ENCODE measurements at regions not wholly inside any gene's neighbourhood (a gene's known extent, or its start where the extent isn't known, plus 50 kb on each side); places are given as distances from the start of the nearest gene placed in this dataset.
"Not testable (repeated sequence)": the region's sequence is repeated elsewhere in the genome, so short reads cannot be mapped to it uniquely, and the experiment has no call there.

DNA sequence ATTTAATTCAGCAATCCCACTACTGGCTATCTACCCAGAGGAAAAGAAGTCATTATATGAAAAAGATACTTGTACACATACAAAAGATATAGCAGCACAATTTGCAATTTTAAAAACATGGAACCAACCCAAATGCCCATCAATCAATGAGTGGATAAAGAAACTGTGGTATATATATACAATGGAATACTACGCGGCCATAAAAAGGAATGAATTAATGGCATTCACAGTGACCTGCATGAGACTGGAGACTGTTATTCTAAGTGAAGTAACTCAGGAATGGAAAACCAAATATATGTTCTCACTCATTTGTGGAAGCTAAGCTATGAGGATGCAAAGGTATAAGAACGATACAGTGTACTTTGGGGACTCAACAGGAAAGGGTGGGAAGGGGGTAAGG is 102.8 kb upstream of the KCNMA1 start:
- H3K9ac ChIP-seq (ENCODE audit: low read depth in 1 of 2, low read length in 2 of 2); H3K27me3 ChIP-seq (ENCODE audit: control insufficient read depth in 2 of 2, insufficient read depth in 2 of 2, low read length in 2 of 2); H3K27ac ChIP-seq (ENCODE audit: low read depth in 2 of 2, low read length in 2 of 2); H3K4me1 ChIP-seq (ENCODE audit: control insufficient read depth in 2 of 2, insufficient read depth in 2 of 2, low read length in 2 of 2); H3K4me3 ChIP-seq (ENCODE audit: low read length in 2 of 2); H3K36me3 ChIP-seq (ENCODE audit: control insufficient read depth in 2 of 2, insufficient read depth in 2 of 2, low read length in 2 of 2); H3K9me3 ChIP-seq (ENCODE audit: control insufficient read depth in 2 of 2, low read length in 2 of 2): not testable (repeated sequence)

DNA sequence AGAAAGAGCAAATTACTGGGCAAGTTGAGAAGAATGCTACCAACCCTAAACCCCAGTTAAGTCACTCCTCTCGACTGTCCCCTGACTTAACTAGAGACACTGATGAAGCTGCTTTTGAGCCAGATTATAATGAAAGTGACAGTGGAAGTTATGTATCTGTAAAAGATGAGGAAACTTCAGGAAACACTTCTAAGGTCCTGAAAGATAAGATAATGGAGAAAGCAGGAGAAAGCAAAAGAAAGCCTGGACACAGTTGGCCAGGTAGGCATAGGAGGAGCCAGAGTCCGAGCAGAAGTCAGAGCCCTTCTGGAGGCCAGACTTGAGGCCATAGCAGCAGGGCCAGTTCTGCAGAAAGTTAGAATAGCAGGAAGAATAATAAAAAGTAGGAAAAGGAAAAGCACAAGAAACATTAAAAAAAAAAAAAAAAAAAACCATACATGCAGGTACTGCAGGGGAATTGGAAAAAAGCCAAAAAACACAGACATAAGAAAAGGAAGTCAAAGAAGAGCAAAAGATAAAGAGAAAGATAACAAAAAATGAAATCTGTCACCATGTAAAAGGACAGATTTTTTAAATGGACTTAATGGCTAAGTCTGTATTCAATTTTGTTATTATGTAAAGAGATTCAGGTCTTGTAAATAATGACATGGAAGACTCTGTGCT is 101.0 kb upstream of the KCNMA1 start:
- Histone ChIP-seq H3K9me3 (ENCODE audit: control insufficient read depth in 2 of 2, low read length in 2 of 2) (no peaks in the 10 kb centered on the region), H3K4me1 (ENCODE audit: control insufficient read depth in 2 of 2, insufficient read depth in 2 of 2, low read length in 2 of 2) (no peaks in the 10 kb centered on the region), H3K4me3 (ENCODE audit: low read length in 2 of 2) (no peak overlapping the region), H3K27ac (ENCODE audit: low read depth in 2 of 2, low read length in 2 of 2) (no peak overlapping the region), H3K27me3 (ENCODE audit: control insufficient read depth in 2 of 2, insufficient read depth in 2 of 2, low read length in 2 of 2) (no peaks in the 10 kb centered on the region), H3K36me3 (ENCODE audit: control insufficient read depth in 2 of 2, insufficient read depth in 2 of 2, low read length in 2 of 2) (no peaks in the 10 kb centered on the region), H3K9ac (ENCODE audit: low read depth in 1 of 2, low read length in 2 of 2) (no peak overlapping the region)

DNA sequence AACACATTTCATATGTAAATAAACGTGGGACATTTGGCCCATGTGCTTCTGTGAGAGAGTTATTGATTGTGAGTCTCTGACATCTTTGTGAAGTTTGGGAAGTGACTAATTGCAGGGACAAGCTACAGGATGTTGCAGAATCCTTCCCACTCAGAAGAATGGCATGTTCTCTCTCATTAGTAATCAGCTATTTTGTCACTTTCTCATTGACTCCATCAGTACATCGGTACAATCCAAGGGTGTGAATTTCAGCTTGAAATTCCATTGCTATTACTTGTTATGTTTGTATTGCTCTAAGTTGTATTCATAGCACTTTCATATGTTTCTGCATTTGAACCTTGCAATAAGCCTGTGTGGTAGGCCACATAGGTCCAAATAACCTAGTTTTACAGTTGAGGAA is 100.0 kb upstream of the KCNMA1 start:
- no peak overlapping the region for H3K27ac ChIP-seq (ENCODE audit: low read depth in 2 of 2, low read length in 2 of 2)
- no peaks in the 10 kb centered on the region for H3K27me3 ChIP-seq (ENCODE audit: control insufficient read depth in 2 of 2, insufficient read depth in 2 of 2, low read length in 2 of 2)
- H3K9me3 ChIP-seq (ENCODE audit: control insufficient read depth in 2 of 2, low read length in 2 of 2) = no peaks in the 10 kb centered on the region
- H3K4me1 ChIP-seq (ENCODE audit: control insufficient read depth in 2 of 2, insufficient read depth in 2 of 2, low read length in 2 of 2) = no peaks in the 10 kb centered on the region
- no peak overlapping the region for H3K4me3 ChIP-seq (ENCODE audit: low read length in 2 of 2)
- H3K9ac ChIP-seq (ENCODE audit: low read depth in 1 of 2, low read length in 2 of 2) = no peak overlapping the region
- H3K36me3 ChIP-seq (ENCODE audit: control insufficient read depth in 2 of 2, insufficient read depth in 2 of 2, low read length in 2 of 2) = no peaks in the 10 kb centered on the region

DNA sequence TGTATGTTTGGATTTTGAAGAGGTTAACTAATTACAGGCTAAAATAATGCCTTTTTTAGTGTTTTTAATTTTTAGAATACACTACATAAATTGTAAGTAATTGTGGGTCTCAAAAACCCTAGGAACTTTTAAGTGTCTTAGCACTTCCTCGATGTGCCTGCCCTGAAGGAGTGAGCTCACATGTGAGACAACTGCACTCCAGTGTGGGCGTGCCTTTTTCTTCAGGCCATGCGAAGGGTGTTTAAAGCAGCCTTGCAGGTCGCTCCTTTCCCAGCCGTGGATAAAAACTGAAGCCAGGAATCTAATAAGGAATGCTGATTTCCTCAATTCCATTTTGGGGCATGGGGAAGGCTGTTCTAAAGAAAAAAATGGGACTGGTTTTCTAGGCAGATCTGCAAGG is 97.5 kb upstream of the KCNMA1 start:
- not testable (repeated sequence) for H3K9me3 ChIP-seq (ENCODE audit: control insufficient read depth in 2 of 2, low read length in 2 of 2)

DNA sequence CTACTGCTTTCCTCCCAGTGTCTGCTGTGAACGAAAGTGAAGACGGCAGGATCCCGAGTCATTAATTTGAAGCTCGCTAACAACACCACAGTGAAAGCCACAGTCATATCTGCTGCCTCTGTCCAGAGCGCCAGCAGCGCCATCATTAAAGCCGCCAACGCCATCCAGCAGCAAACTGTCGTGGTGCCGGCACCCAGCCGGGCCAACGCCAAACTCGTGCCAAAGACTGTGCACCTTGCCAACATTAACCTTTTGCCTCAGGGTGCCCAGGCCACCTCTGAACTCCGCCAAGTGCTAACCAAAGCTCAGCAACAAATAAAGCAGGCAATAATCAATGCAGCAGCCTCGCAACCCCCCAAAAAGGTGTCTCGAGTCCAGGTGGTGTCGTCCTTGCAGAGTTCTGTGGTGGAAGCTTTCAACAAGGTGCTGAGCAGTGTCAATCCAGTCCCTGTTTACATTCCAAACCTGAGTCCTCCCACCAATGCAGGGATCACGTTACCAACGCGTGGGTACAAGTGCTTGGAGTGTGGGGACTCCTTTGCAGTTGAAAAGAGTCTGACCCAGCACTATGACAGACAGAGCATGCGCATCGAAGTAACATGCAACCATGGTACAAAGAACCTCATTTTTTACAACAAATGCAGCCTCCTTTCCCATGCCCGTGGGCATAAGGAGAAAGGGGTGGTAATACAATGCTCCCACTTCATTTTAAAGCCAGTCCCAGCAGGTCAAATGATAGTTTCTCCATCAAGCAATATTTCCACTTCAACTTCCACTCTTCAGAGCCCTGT is 94.8 kb upstream of the KCNMA1 start:
- H3K9me3 ChIP-seq (ENCODE audit: control insufficient read depth in 2 of 2, low read length in 2 of 2) = no peaks in the 10 kb centered on the region
- no peak overlapping the region for H3K27ac ChIP-seq (ENCODE audit: low read depth in 2 of 2, low read length in 2 of 2)
- H3K4me1 ChIP-seq (ENCODE audit: control insufficient read depth in 2 of 2, insufficient read depth in 2 of 2, low read length in 2 of 2) = no peaks in the 10 kb centered on the region
- no peak overlapping the region for H3K9ac ChIP-seq (ENCODE audit: low read depth in 1 of 2, low read length in 2 of 2)
- no peaks in the 10 kb centered on the region for H3K36me3 ChIP-seq (ENCODE audit: control insufficient read depth in 2 of 2, insufficient read depth in 2 of 2, low read length in 2 of 2)
- no peaks in the 10 kb centered on the region for H3K27me3 ChIP-seq (ENCODE audit: control insufficient read depth in 2 of 2, insufficient read depth in 2 of 2, low read length in 2 of 2)
- no peak overlapping the region for H3K4me3 ChIP-seq (ENCODE audit: low read length in 2 of 2)

More for the DNA sequence above, 97.5 kb upstream of the KCNMA1 start:
- H3K4me3 ChIP-seq (ENCODE audit: low read length in 2 of 2); H3K27me3 ChIP-seq (ENCODE audit: control insufficient read depth in 2 of 2, insufficient read depth in 2 of 2, low read length in 2 of 2); H3K9ac ChIP-seq (ENCODE audit: low read depth in 1 of 2, low read length in 2 of 2); H3K36me3 ChIP-seq (ENCODE audit: control insufficient read depth in 2 of 2, insufficient read depth in 2 of 2, low read length in 2 of 2); H3K4me1 ChIP-seq (ENCODE audit: control insufficient read depth in 2 of 2, insufficient read depth in 2 of 2, low read length in 2 of 2); H3K27ac ChIP-seq (ENCODE audit: low read depth in 2 of 2, low read length in 2 of 2): not testable (repeated sequence)

DNA sequence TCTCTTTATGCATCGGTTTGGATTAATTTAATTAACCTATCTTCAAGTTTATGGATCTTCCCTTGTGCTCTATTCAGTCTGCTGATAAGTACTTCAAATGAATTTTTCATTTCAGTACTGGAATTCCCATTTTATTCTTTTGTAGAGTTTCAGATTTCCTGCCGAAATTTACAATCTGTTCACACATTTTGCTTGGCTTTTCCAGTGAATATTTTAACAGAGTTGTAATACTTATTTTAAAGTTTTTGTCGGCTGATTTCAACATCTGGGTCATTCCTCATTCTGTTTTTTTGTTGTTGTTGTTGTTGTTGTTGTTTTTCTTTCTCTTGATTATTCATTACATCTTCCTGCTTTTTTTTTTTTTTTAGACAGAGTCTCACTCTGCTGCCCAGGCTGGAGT is 89.9 kb upstream of the KCNMA1 start:
- Histone ChIP-seq H3K27me3 (ENCODE audit: control insufficient read depth in 2 of 2, insufficient read depth in 2 of 2, low read length in 2 of 2) (no peaks in the 10 kb centered on the region), H3K36me3 (ENCODE audit: control insufficient read depth in 2 of 2, insufficient read depth in 2 of 2, low read length in 2 of 2) (no peaks in the 10 kb centered on the region), H3K9ac (ENCODE audit: low read depth in 1 of 2, low read length in 2 of 2) (no peak overlapping the region), H3K9me3 (ENCODE audit: control insufficient read depth in 2 of 2, low read length in 2 of 2) (no peaks in the 10 kb centered on the region), H3K27ac (ENCODE audit: low read depth in 2 of 2, low read length in 2 of 2) (no peak overlapping the region), H3K4me3 (ENCODE audit: low read length in 2 of 2) (no peak overlapping the region), H3K4me1 (ENCODE audit: control insufficient read depth in 2 of 2, insufficient read depth in 2 of 2, low read length in 2 of 2) (no peaks in the 10 kb centered on the region)

DNA sequence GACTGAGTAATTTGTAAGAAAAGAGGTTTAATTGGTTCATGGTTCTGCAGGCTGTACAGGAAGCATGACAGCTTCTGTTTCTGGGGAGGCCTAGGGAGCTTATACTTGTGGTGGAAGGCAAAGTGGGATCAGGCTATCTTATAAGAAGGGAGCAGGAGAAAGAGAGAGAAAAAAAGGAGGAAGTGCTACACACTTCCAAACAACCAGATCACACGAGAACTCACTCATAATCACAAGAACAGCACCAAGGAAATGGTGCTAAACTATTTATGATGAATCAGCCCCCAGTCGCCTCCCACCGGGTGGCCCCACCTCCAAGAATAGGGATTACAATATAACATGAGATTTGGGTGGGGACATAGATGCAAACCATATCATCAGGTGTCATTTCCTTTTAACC is 89.1 kb upstream of the KCNMA1 start:
- no peak overlapping the region for H3K9ac ChIP-seq (ENCODE audit: low read depth in 1 of 2, low read length in 2 of 2)
- H3K36me3 ChIP-seq (ENCODE audit: control insufficient read depth in 2 of 2, insufficient read depth in 2 of 2, low read length in 2 of 2) = no peaks in the 10 kb centered on the region
- H3K27me3 ChIP-seq (ENCODE audit: control insufficient read depth in 2 of 2, insufficient read depth in 2 of 2, low read length in 2 of 2) = no peaks in the 10 kb centered on the region
- H3K27ac ChIP-seq (ENCODE audit: low read depth in 2 of 2, low read length in 2 of 2) = no peak overlapping the region
- H3K4me1 ChIP-seq (ENCODE audit: control insufficient read depth in 2 of 2, insufficient read depth in 2 of 2, low read length in 2 of 2) = no peaks in the 10 kb centered on the region
- no peaks in the 10 kb centered on the region for H3K9me3 ChIP-seq (ENCODE audit: control insufficient read depth in 2 of 2, low read length in 2 of 2)
- no peak overlapping the region for H3K4me3 ChIP-seq (ENCODE audit: low read length in 2 of 2)

DNA sequence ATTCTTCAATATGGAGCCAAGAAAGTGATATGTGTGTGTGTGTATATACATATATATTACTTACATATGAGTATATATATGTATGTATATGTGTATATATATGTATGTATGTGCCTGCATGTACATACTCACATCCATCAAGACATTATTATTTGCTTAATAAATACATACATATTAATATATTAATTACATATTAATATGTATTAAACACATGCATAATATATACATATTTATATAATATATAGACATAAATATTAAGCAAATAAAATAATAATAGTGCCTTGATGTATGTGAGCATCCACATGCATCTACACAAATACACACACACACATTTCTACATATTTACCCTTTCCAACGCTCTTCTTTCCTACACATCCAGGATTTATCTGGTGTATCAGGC is 88.7 kb upstream of the KCNMA1 start:
- Histone ChIP-seq H3K9me3 (ENCODE audit: control insufficient read depth in 2 of 2, low read length in 2 of 2) (no peaks in the 10 kb centered on the region), H3K9ac (ENCODE audit: low read depth in 1 of 2, low read length in 2 of 2) (no peak overlapping the region), H3K27me3 (ENCODE audit: control insufficient read depth in 2 of 2, insufficient read depth in 2 of 2, low read length in 2 of 2) (no peaks in the 10 kb centered on the region), H3K27ac (ENCODE audit: low read depth in 2 of 2, low read length in 2 of 2) (no peak overlapping the region), H3K36me3 (ENCODE audit: control insufficient read depth in 2 of 2, insufficient read depth in 2 of 2, low read length in 2 of 2) (no peaks in the 10 kb centered on the region), H3K4me1 (ENCODE audit: control insufficient read depth in 2 of 2, insufficient read depth in 2 of 2, low read length in 2 of 2) (no peaks in the 10 kb centered on the region), H3K4me3 (ENCODE audit: low read length in 2 of 2) (no peak overlapping the region)

DNA sequence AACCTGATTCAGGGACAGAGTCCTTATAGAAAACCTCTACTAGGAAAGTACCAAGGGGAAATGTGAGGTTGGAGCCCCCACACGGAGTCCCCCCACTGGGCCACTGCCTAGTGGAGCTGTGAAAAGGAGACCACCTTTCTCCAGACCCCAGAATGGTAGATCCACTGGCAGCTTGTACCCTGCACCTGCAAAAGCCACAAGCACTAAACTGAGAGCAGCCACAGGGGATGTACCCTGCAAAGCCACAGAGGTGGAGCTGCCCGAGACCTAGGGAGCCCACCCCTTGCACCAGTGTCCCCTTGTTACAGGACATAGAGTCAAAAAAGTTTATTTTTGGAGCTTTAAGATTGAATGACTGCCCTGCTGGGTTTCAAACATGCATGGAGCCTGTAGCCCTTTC is 87.2 kb upstream of the KCNMA1 start:
- no peaks in the 10 kb centered on the region for H3K9me3 ChIP-seq (ENCODE audit: control insufficient read depth in 2 of 2, low read length in 2 of 2)
- no peak overlapping the region for H3K27ac ChIP-seq (ENCODE audit: low read depth in 2 of 2, low read length in 2 of 2)
- no peak overlapping the region for H3K4me3 ChIP-seq (ENCODE audit: low read length in 2 of 2)
- no peaks in the 10 kb centered on the region for H3K36me3 ChIP-seq (ENCODE audit: control insufficient read depth in 2 of 2, insufficient read depth in 2 of 2, low read length in 2 of 2)
- H3K9ac ChIP-seq (ENCODE audit: low read depth in 1 of 2, low read length in 2 of 2) = no peak overlapping the region
- no peaks in the 10 kb centered on the region for H3K27me3 ChIP-seq (ENCODE audit: control insufficient read depth in 2 of 2, insufficient read depth in 2 of 2, low read length in 2 of 2)
- H3K4me1 ChIP-seq (ENCODE audit: control insufficient read depth in 2 of 2, insufficient read depth in 2 of 2, low read length in 2 of 2) = no peaks in the 10 kb centered on the region

DNA sequence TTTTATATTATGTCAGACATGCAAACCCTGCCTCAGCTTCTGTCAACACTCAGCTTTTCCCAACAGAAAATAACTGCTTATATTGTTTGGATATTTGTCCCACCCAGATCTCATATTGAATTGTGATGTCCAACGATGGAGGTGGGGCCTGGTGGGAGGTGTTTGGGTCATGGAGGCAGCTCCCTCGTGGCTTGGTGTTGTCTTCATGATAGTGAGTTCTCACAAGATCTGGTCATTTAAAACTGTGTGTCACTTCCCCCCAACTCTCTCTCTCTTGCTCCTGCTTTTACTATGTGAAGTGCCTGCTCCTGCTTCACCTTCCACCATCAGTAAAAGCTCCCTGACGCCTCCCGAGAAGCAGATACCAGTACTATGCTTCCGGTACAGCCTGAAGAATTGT is 85.8 kb upstream of the KCNMA1 start:
- no peak overlapping the region for H3K9ac ChIP-seq (ENCODE audit: low read depth in 1 of 2, low read length in 2 of 2)
- no peaks in the 10 kb centered on the region for H3K9me3 ChIP-seq (ENCODE audit: control insufficient read depth in 2 of 2, low read length in 2 of 2)
- no peak overlapping the region for H3K4me3 ChIP-seq (ENCODE audit: low read length in 2 of 2)
- no peak overlapping the region for H3K27ac ChIP-seq (ENCODE audit: low read depth in 2 of 2, low read length in 2 of 2)
- H3K27me3 ChIP-seq (ENCODE audit: control insufficient read depth in 2 of 2, insufficient read depth in 2 of 2, low read length in 2 of 2) = no peaks in the 10 kb centered on the region
- H3K4me1 ChIP-seq (ENCODE audit: control insufficient read depth in 2 of 2, insufficient read depth in 2 of 2, low read length in 2 of 2) = no peaks in the 10 kb centered on the region
- no peaks in the 10 kb centered on the region for H3K36me3 ChIP-seq (ENCODE audit: control insufficient read depth in 2 of 2, insufficient read depth in 2 of 2, low read length in 2 of 2)

All from mucosa of rectum (tissue), 2 donors.